ENCODE measurements at regions not wholly inside any gene's neighbourhood (a gene's known extent, or its start where the extent isn't known, plus 50 kb on each side); places are given as distances from the start of the nearest gene placed in this dataset.

DNA sequence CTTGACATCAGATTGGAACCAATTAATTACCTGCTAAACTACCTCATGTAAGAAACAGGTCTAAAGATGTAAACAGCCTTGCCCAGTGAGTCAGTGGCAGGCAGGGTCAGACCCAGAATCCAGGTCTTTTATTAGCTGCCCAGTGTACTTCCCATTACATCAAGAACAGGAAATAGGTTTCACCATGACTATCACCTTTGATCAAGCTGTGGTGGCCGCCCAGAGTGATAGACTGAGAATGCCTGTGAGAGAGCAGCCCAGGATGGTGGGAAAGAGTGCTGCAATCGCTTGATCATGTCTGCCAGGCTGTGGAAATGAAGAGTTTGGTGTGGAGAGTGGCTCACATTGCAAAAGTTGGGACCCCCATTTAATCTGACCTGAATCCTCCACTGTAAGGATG is 61.3 kb upstream of the PIAS1 start:
- no peak for DNase-seq
- TF ChIP-seq, protein P1, sequence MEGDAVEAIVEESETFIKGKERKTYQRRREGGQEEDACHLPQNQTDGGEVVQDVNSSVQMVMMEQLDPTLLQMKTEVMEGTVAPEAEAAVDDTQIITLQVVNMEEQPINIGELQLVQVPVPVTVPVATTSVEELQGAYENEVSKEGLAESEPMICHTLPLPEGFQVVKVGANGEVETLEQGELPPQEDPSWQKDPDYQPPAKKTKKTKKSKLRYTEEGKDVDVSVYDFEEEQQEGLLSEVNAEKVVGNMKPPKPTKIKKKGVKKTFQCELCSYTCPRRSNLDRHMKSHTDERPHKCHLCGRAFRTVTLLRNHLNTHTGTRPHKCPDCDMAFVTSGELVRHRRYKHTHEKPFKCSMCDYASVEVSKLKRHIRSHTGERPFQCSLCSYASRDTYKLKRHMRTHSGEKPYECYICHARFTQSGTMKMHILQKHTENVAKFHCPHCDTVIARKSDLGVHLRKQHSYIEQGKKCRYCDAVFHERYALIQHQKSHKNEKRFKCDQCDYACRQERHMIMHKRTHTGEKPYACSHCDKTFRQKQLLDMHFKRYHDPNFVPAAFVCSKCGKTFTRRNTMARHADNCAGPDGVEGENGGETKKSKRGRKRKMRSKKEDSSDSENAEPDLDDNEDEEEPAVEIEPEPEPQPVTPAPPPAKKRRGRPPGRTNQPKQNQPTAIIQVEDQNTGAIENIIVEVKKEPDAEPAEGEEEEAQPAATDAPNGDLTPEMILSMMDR (IDR thresholded peaks at IDR 0.05; ENCODE audit: partially characterized antibody, unreplicated experiment), result no peak
- Mint-ChIP-seq H3K27ac (ENCODE audit: unreplicated experiment) (no peak overlapping the region), H3K4me1 (ENCODE audit: low read depth, unreplicated experiment) (no peaks in the 10 kb centered on the region), H3K36me3 (ENCODE audit: unreplicated experiment) (peaks cover 4% of the 10 kb centered on the region), H3K4me3 (ENCODE audit: unreplicated experiment) (no peak overlapping the region), H3K27me3 (ENCODE audit: unreplicated experiment) (no peaks in the 10 kb centered on the region), H3K9me3 (ENCODE audit: unreplicated experiment) (peaks cover 2% of the 10 kb centered on the region)

DNA sequence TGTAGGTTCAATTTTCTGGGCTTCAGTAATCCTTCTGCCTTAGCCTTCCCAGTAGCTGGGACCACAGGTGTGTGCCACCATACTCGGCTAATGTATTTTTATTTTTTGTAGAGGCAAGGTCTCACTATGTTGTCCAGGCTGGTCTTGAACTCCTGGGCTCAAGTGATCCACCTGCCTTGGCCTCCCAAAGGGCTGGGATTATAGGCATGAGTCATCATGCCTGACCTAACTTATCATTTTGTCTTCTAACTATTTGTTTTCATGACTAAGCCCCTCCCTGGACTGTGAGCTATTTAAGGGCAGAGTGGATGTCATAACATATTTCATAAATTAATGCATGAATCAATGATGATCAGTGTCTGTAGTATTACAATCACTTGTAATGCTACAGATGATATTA is 56.1 kb upstream of the PIAS1 start:
- H3K36me3 Mint-ChIP-seq (ENCODE audit: unreplicated experiment), result peaks cover 4% of the 10 kb centered on the region
- TF ChIP-seq, protein P1 (IDR thresholded peaks at IDR 0.05; ENCODE audit: partially characterized antibody, unreplicated experiment), result no peak
- DNase-seq, result no peak
- no peak overlapping the region for H3K27ac Mint-ChIP-seq (ENCODE audit: unreplicated experiment)
- H3K4me1 Mint-ChIP-seq (ENCODE audit: low read depth, unreplicated experiment), result no peaks in the 10 kb centered on the region
- no peaks in the 10 kb centered on the region for H3K9me3 Mint-ChIP-seq (ENCODE audit: unreplicated experiment)
- no peaks in the 10 kb centered on the region for H3K27me3 Mint-ChIP-seq (ENCODE audit: unreplicated experiment)
- no peak overlapping the region for H3K4me3 Mint-ChIP-seq (ENCODE audit: unreplicated experiment)

DNA sequence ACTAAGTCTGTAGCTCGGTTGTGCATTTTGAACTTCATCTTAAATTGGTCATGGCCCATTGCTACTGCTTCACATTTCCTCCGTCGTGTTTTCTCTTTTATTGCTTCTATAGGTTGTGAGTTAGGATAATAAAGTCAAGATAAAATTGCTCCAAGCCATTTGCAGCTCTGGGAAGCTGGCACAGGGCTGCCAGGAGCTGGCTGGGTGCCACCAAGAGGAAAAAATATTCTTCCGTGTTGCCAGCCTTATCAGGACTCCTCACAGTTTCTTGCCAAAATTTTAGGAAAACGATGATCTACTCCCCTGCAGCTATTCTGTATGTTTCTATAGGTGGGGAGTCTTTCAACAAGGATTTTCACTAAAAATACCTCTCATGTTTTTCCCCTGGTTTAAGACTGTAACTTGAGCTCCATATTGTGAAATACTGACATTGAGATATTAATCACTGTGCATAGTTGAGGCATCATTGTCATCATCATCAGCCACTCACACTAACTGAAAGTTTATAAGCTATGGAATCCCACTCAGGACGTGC is 55.4 kb upstream of the PIAS1 start:
- TF ChIP-seq, protein P1 (IDR thresholded peaks at IDR 0.05; ENCODE audit: partially characterized antibody, unreplicated experiment), result no peak
- Mint-ChIP-seq H3K27me3 (ENCODE audit: unreplicated experiment) (no peaks in the 10 kb centered on the region), H3K4me1 (ENCODE audit: low read depth, unreplicated experiment) (no peaks in the 10 kb centered on the region), H3K27ac (ENCODE audit: unreplicated experiment) (no peak overlapping the region), H3K36me3 (ENCODE audit: unreplicated experiment) (peaks cover 4% of the 10 kb centered on the region), H3K4me3 (ENCODE audit: unreplicated experiment) (no peak overlapping the region), H3K9me3 (ENCODE audit: unreplicated experiment) (no peaks in the 10 kb centered on the region)
- no peak for DNase-seq

DNA sequence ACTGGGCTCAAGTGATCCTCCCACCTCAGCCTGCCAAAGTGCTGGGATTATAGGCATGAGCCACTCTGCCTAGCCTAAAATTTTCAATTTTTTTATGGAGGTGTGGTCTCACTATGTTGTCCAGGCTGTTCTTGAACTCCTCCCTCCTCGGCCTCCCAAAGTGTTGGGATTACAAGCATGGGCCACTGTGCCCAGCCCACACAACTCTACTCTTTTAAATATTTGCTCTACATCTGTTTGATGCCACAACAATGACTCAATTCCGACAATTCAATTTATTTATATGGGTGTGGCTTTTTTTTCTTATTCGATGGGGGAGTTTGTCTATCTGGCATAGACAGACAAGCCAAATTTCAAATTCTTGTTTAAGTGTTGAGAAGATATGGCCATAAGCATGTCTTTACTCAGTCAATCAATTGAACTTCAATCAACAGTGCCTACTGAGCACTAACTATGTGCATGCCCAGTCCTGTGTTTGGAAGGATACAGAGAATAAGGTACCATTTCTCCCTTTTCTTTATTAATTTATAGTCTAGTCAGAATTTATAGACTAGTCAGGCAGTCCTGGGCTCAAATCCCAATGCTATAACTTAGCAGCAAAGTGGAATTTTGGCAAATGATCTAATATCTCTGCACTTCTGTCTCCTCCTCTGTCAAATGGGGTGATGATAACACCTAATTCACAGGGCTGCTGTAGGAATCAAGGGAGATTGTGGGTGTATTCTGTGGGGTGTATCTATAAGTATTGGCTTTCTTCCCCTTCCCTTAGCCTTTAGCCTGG is 54.6 kb upstream of the PIAS1 start:
- Mint-ChIP-seq H3K36me3 (ENCODE audit: unreplicated experiment) (peaks cover 4% of the 10 kb centered on the region), H3K27me3 (ENCODE audit: unreplicated experiment) (peaks cover 2% of the 10 kb centered on the region), H3K4me3 (ENCODE audit: unreplicated experiment) (no peak overlapping the region), H3K27ac (ENCODE audit: unreplicated experiment) (no peak overlapping the region), H3K9me3 (ENCODE audit: unreplicated experiment) (no peaks in the 10 kb centered on the region), H3K4me1 (ENCODE audit: low read depth, unreplicated experiment) (no peaks in the 10 kb centered on the region)
- TF ChIP-seq, protein P1 (IDR thresholded peaks at IDR 0.05; ENCODE audit: partially characterized antibody, unreplicated experiment), result no peak
- no peak for DNase-seq

DNA sequence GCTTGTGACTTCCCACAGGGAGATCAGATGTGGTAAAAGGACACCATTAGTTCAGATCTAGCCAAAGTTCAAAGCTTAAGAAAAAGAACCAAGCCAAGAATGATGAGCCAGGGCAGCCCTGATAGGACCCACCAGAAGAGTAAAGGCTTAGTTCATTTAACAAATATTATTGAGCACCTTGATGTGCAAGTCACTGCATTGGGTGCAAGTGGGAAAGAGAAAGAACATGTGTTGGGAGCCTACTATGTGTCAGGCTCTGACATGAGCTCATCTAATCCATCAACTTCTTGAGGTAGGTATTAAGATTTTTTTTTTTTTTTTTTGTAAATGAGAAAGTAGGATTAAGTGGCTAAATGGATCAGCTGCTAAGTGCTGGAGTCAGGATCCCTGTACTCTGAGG is 53.4 kb upstream of the PIAS1 start:
- H3K27me3 Mint-ChIP-seq (ENCODE audit: unreplicated experiment), result peaks cover 2% of the 10 kb centered on the region
- no peak overlapping the region for H3K27ac Mint-ChIP-seq (ENCODE audit: unreplicated experiment)
- no peaks in the 10 kb centered on the region for H3K4me1 Mint-ChIP-seq (ENCODE audit: low read depth, unreplicated experiment)

More for the DNA sequence above, 53.4 kb upstream of the PIAS1 start:
- Mint-ChIP-seq H3K36me3 (ENCODE audit: unreplicated experiment) (peaks cover 4% of the 10 kb centered on the region), H3K4me3 (ENCODE audit: unreplicated experiment) (no peak overlapping the region), H3K9me3 (ENCODE audit: unreplicated experiment) (no peaks in the 10 kb centered on the region)
- DNase-seq, result no peak
- TF ChIP-seq, protein P1 (IDR thresholded peaks at IDR 0.05; ENCODE audit: partially characterized antibody, unreplicated experiment), result no peak
